HG02610 (cell line): ENCODE measurements at regions not wholly inside any gene's neighbourhood (a gene's known extent, or its start where the extent isn't known, plus 50 kb on each side); places are given as distances from the start of the nearest gene placed in this dataset.

Source experiments
- ATAC-seq: cut with Tn5 transposase; IDR thresholded peaks from one replicate; pipeline ENCODE4 v1.9.1; 2021; ENCODE audit warnings: mild to moderate bottlenecking, moderate library complexity; ENCODE audit not compliant: unreplicated experiment

- ATAC-seq, result no peak
Measured at GRCh38 chr13:46947425-46948191, 50.8 kb upstream of the HTR2A start.
